ENCODE measurements at regions not wholly inside any gene's neighbourhood (a gene's known extent, or its start where the extent isn't known, plus 50 kb on each side); places are given as distances from the start of the nearest gene placed in this dataset.

- POLR2A ChIA-PET = no interaction called here
- intact Hi-C loops (cut with micrococcal nuclease) = no loop called here
- no peak overlapping the region for H3K4me2 ChIP-seq (ENCODE audit: insufficient read depth, low read length)
- TF ChIP-seq NEUROD1 (IDR thresholded peaks at IDR 0.05; ENCODE audit: borderline replicate concordance, low read depth, low read length, partially characterized antibody) (no peak), ZNF449 (CRISPR knock-in tag; IDR thresholded peaks at IDR 0.05) (no peak), E2F6 (IDR thresholded peaks at IDR 0.05; ENCODE audit: borderline replicate concordance in 1 of 2, extremely low read depth in 1 of 2, insufficient read depth in 1 of 2, insufficient read length in 1 of 2, low read depth in 1 of 2, low read length in 1 of 2, poor library complexity in 1 of 2, severe bottlenecking in 1 of 2) (no peak), BRD9 (IDR thresholded peaks at IDR 0.05; ENCODE audit: low read depth, partially characterized antibody) (no peak), RNF2 (IDR thresholded peaks at IDR 0.05) (no peak), GTF2B (IDR thresholded peaks at IDR 0.05; ENCODE audit: extremely low read depth, insufficient read length) (no peak), XRCC3 (IDR thresholded peaks at IDR 0.05) (no peak), ZNF512 (tag; IDR thresholded peaks at IDR 0.05) (no peak), PKNOX1 (IDR thresholded peaks at IDR 0.05) (no peak), ZBTB17 (CRISPR knock-in tag; IDR thresholded peaks at IDR 0.05) (no peak), ID3 (CRISPR knock-in tag; IDR thresholded peaks at IDR 0.05) (no peak), ID3 (tag; IDR thresholded peaks at IDR 0.05) (no peak)
- no peaks in the 10 kb centered on the region for H3K27me3 ChIP-seq (ENCODE audit: control insufficient read depth in 2 of 2, insufficient read depth in 2 of 2, low read length in 2 of 2)
- no peak overlapping the region for H3K27ac ChIP-seq (ENCODE audit: extremely low read depth, low read depth, low read length)
- DNase-seq (ENCODE audit: extremely low read depth in 1 of 4, low spot score in 3 of 4) = no peak
- H3K9me3 ChIP-seq (replicated peaks; ENCODE audit: control insufficient read depth, insufficient read depth, low read depth, low read length) = no peaks in the 10 kb centered on the region
- no peak overlapping the region for H2AFZ ChIP-seq (ENCODE audit: low read depth, low read length)
- H3K9me1 ChIP-seq (ENCODE audit: control insufficient read depth, insufficient read depth, low read length) = no peaks in the 10 kb centered on the region
- no peaks in the 10 kb centered on the region for H3K4me1 ChIP-seq (replicated peaks in 1 of 2; ENCODE audit: control insufficient read depth in 2 of 2, insufficient read depth in 2 of 2, low read length in 2 of 2)
- no peaks in the 10 kb centered on the region for H3K79me2 ChIP-seq (ENCODE audit: control insufficient read depth, insufficient read depth, low read length)
- no TSS peak for BruUV-seq (replicated peaks)
- FAIRE-seq = no peak
- H4K20me1 ChIP-seq (replicated peaks; ENCODE audit: control insufficient read depth, insufficient read depth, low read length) = no peaks in the 10 kb centered on the region
- H3K4me3 ChIP-seq = no peak overlapping the region
- CTCF ChIA-PET (ENCODE audit: low intra/inter-chr PET ratio) = no interaction called here
- 3% methylated on average over 2 of the region's 2 CpGs for WGBS (ENCODE audit: insufficient coverage, low coverage, missing lambda C conversion rate)
- in situ Hi-C loops (cut with MboI) = no loop called here
- ATAC-seq = no peak
- no peak overlapping the region for H3K9ac ChIP-seq (ENCODE audit: insufficient read depth in 1 of 2, low read depth in 2 of 2, low read length in 2 of 2)
- H3K36me3 ChIP-seq (ENCODE audit: control insufficient read depth, insufficient read depth, low read length) = no peaks in the 10 kb centered on the region
Measured at GRCh38 chr6:141470810-141471209, 661.9 kb upstream of the GJE1 start.

All from K562 (cell line).